ENCODE measurements at regions not wholly inside any gene's neighbourhood (a gene's known extent, or its start where the extent isn't known, plus 50 kb on each side); places are given as distances from the start of the nearest gene placed in this dataset.

DNA sequence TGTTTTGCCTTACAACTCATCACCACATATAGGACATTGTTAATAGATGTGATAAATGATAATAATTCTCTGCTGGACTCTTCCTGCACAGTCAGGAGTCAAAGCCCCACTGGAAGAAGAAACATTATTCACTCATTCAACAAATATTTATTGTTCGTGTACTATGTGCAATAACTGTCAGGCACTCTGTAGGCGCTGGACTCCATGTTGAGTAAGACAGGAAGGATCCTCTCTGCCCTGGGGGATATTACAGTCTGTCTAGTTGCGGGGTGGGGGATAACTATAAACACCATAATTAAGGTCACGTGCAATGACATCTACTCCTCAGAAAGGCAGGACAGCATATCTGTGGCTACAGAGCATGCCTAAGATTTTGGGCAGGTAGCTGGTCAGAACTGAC, 281.1 kb downstream of the FAT3 start:
- ChIA-PET CTCF (ENCODE audit: low intra/inter-chr PET ratio, low total read pairs) (no interaction called here), POLR2A (no interaction called here)
- Histone ChIP-seq H3K9ac (ENCODE audit: insufficient read depth, low read depth, low read length) (no peak overlapping the region), H4K20me1 (ENCODE audit: insufficient read depth, low read length) (no peaks in the 10 kb centered on the region), H2AFZ (ENCODE audit: low read length) (no peak overlapping the region), H3K9me3 (ENCODE audit: low read length) (no peaks in the 10 kb centered on the region), H3K4me3 (replicated peaks in 1 of 3; ENCODE audit: insufficient read depth in 1 of 3, low read depth in 2 of 3, low read length in 3 of 3) (no peak overlapping the region), H3K27ac (ENCODE audit: extremely low read length, insufficient read depth, low read length) (no peak overlapping the region), H3K27me3 (ENCODE audit: control insufficient read depth in 1 of 2, insufficient read depth in 2 of 2, low read length in 2 of 2) (no peaks in the 10 kb centered on the region; a peak in 1 of 5 replicates), H3K4me2 (ENCODE audit: low read depth, low read length) (no peak overlapping the region), H3K4me1 (ENCODE audit: insufficient read depth, low read length) (no peaks in the 10 kb centered on the region), H3K36me3 (replicated peaks in 1 of 2; ENCODE audit: control insufficient read depth in 1 of 2, insufficient read depth in 2 of 2, low read length in 2 of 2) (no peaks in the 10 kb centered on the region), H3K79me2 (ENCODE audit: insufficient read depth, low read length) (no peaks in the 10 kb centered on the region)
- DNase-seq (ENCODE audit: low spot score) (no peak), ATAC-seq (no peak), FAIRE-seq (no peak)
- BruUV-seq (replicated peaks): no TSS peak
- intact Hi-C loops (cut with micrococcal nuclease; ENCODE audit: unreplicated experiment): no loop called here
- in situ Hi-C loops (cut with HindIII; ENCODE audit: extremely low pct_ligation_motif_present, low pct_unique_long_range_greater_than_20kb): no loop called here
- TF ChIP-seq AHDC1 (CRISPR knock-in tag; IDR thresholded peaks at IDR 0.05; ENCODE audit: borderline replicate concordance) (no peak), CREBL2 (CRISPR knock-in tag; IDR thresholded peaks at IDR 0.05; ENCODE audit: borderline replicate concordance) (no peak), ZNF724P (CRISPR knock-in tag; IDR thresholded peaks at IDR 0.05; ENCODE audit: borderline replicate concordance) (no peak)
- 25% methylated on average over 1 of the region's 4 CpGs for WGBS (ENCODE audit: low lambda C conversion rate)
